ENCODE measurements at regions not wholly inside any gene's neighbourhood (a gene's known extent, or its start where the extent isn't known, plus 50 kb on each side); places are given as distances from the start of the nearest gene placed in this dataset.
"Not testable (repeated sequence)": the region's sequence is repeated elsewhere in the genome, so short reads cannot be mapped to it uniquely, and the experiment has no call there.

DNA sequence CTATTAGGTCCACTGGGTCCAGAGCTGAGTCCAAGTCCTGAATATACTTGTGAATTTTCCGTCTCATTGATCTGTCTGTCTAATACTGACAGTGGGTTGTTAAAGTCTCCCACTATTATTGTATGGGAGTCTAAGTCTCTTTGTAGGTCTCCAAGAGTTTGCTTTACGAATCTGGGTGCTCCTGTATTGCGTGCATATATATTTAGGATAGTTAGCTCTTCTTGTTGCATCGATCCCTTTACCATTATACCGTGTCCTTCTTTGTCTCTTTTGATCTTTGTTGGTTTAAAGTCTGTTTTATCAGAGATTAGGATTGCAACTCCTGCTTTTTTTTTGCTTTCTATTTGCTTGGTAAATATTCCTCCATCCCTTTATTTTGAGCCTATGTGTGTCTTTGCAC, 1289.5 kb upstream of the NUDT12 start:
- TF ChIP-seq, protein P1, sequence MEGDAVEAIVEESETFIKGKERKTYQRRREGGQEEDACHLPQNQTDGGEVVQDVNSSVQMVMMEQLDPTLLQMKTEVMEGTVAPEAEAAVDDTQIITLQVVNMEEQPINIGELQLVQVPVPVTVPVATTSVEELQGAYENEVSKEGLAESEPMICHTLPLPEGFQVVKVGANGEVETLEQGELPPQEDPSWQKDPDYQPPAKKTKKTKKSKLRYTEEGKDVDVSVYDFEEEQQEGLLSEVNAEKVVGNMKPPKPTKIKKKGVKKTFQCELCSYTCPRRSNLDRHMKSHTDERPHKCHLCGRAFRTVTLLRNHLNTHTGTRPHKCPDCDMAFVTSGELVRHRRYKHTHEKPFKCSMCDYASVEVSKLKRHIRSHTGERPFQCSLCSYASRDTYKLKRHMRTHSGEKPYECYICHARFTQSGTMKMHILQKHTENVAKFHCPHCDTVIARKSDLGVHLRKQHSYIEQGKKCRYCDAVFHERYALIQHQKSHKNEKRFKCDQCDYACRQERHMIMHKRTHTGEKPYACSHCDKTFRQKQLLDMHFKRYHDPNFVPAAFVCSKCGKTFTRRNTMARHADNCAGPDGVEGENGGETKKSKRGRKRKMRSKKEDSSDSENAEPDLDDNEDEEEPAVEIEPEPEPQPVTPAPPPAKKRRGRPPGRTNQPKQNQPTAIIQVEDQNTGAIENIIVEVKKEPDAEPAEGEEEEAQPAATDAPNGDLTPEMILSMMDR (IDR thresholded peaks at IDR 0.05) = not testable (repeated sequence)
- not testable (repeated sequence) for TF ChIP-seq POLR2A, EP300 (IDR thresholded peaks at IDR 0.05)

Data from stomach (tissue), 4 donors.